ELF-1 (cell line): ENCODE measurements at regions not wholly inside any gene's neighbourhood (a gene's known extent, or its start where the extent isn't known, plus 50 kb on each side); places are given as distances from the start of the nearest gene placed in this dataset.
"Not testable (repeated sequence)": the region's sequence is repeated elsewhere in the genome, so short reads cannot be mapped to it uniquely, and the experiment has no call there.

Source experiments
- DNase-seq: peaks from one replicate; pipeline ENCODE4 v3.0.0-alpha.2; 2016; ENCODE audit warnings: low read depth, low spot score

DNA sequence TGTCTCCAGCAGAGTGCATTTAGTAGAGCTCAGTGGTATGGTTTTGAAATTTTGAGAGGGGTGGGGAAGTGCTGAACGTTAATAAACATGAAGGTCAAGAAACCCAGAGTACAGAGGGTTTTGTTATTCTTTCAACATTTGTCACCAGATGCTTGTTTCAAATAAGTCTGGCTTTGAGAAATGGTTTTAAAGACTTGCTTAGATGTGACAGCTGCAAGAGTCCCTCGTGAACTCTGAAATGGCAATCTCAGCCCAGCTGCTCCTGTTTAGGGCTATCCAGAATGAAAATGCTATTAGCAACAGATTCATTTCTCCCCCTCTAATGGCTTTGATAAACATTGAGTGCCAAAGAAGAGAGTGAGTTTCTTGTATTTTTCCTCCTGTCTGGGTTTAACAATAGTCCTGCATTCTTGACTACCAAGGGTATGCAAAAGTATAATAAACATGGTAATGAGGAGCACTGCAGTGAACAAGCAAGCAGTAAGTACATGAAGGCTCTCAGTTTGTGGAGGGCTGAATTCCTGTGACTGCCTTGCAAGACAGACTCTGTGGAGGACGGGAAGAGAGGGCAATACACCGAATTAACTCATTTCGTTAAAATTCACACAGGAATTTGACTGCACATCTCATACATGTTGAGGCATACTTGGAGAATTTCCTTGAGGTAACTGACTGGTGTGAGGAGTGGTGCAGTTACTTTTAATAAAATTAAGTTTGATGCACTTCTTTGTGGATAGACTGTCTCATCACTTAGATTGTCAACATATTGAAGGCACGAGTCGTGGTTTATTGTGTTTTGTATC lies 490.9 kb downstream of the REEP3 start:
- no peak for DNase-seq

GRCh38 chr10:64014281-64014680 lies 493.1 kb downstream of the REEP3 start:
- no peak for DNase-seq

DNA sequence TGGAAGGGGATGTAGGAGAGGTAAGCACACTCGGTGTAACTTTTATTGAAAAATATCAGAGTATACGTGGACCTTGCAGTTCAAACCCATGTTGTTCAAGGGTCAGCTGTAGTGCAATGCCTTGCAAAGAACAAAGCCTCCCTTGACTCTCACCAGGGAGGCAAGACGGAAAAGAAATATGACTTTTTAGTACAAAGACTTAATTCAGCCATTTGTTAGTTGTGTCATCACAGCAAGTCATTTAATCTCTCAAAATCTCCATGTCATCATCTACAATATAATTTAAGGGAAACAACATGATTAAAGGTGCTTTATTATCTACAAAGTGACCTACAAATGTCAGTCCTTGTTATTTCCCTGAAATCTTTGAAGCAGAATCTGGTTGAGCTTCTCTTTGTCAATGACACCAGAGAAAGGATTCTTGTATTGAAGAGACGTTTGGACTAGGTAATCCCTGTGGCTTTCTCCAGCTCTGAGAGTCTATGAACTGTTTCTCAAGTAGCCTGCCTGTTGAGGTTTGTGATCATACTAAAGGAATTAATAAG lies 502.8 kb downstream of the REEP3 start:
- no peak for DNase-seq

- no peak for DNase-seq
These were observed 512.5 kb downstream of the REEP3 start for GRCh38 chr10:64033711-64034110.

- DNase-seq: no peak
These were observed 515.2 kb downstream of the REEP3 start for GRCh38 chr10:64036321-64036930.

DNA sequence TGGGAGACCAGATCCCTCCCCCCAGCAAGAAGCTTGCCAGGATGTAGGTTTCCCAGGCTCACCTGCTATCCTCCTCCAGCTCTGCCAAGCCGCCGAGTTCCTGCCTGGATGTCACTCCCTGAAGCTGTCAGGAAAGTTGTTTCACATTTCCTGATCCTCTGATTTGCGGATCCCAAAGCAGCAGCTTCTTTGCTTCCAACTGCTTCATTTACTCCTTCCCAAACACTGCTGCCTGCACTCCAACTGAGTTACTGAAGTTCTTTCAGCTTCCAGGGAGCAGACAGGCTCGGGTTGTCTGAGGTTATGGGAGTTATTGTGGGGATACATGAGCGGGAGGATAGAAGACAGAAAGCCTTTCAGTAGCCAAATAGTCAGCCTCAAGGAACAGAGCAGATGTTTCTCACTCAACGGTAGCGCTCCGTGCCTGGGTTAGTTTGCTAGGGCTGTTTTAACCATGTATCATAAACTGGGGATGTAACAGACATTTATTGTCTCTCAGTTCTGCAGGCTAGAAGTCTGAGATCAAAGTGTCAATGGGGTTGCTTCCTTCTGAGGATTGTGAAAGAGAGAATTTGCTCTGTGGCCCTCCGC lies 516.0 kb downstream of the REEP3 start:
- no peak for DNase-seq

GRCh38 chr10:64038107-64038506 lies 516.9 kb downstream of the REEP3 start:
- DNase-seq: no peak

GRCh38 chr10:64039198-64039597 lies 518.0 kb downstream of the REEP3 start:
- DNase-seq: no peak

GRCh38 chr10:64040781-64041180 lies 519.6 kb downstream of the REEP3 start:
- DNase-seq: no peak

- peak; percentile 93 for DNase-seq
These were observed 520.2 kb downstream of the REEP3 start for GRCh38 chr10:64041185-64041988.

- DNase-seq: no peak
These were observed 520.8 kb downstream of the REEP3 start for GRCh38 chr10:64041989-64042490.

- no peak for DNase-seq
These were observed 522.9 kb downstream of the REEP3 start for GRCh38 chr10:64044098-64044497.

- not testable (repeated sequence) for DNase-seq
These were observed 523.9 kb downstream of the REEP3 start for GRCh38 chr10:64044957-64045632.

DNA sequence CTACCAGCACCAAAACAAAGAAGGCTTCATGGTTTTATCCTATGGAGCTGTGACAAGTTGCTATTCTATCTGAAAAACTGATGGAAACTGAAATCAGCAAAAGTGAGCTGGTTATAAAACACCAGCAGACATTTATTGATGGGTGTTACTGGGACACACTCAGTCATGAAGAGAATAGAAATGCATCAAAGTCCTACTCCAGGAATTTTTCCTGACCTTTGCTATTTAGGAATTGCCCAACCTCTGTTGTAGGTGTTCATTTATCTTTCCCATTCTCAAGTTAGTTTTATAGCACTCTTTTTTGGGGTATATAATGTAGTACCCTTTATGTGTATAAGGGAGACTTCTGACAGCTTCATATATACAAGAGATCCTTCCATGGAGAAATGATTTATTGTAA lies 533.2 kb downstream of the REEP3 start:
- DNase-seq: no peak

GRCh38 chr10:64059884-64060283 lies 538.7 kb downstream of the REEP3 start:
- no peak for DNase-seq

GRCh38 chr10:64060389-64060788 lies 539.2 kb downstream of the REEP3 start:
- no peak for DNase-seq

GRCh38 chr10:64062793-64063192 lies 541.6 kb downstream of the REEP3 start:
- no peak for DNase-seq

- DNase-seq: no peak
These were observed 545.9 kb downstream of the REEP3 start for GRCh38 chr10:64067009-64067606.

- no peak for DNase-seq
These were observed 546.7 kb downstream of the REEP3 start for GRCh38 chr10:64067859-64068258.

DNA sequence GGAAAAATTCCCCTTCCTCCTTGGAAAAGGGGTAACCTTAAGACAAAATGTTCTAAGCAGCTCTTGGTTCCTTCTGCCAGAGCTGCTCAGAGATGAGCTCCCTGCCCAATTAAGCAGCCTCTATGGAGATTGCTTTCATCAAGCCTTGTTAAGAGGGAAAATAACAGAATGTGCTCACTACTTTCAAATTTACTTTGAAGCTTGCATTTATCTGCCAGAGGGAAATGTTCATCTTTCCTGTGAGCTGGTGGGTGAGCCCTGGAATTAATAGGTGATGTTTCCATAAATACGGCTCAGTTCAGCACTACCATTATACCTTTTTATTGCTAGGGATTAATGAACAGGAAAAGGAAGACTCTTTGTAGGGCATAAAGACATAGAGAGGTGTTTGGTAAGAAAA lies 549.0 kb downstream of the REEP3 start:
- no peak for DNase-seq

GRCh38 chr10:64071218-64071617 lies 550.0 kb downstream of the REEP3 start:
- DNase-seq: no peak
